ENCODE measurements at regions not wholly inside any gene's neighbourhood (a gene's known extent, or its start where the extent isn't known, plus 50 kb on each side); places are given as distances from the start of the nearest gene placed in this dataset.

- H4K8ac ChIP-seq (ENCODE audit: extremely low read depth, insufficient read depth, low read length) = no peak overlapping the region
- H3K79me1 ChIP-seq (ENCODE audit: low read depth, low read length) = no peaks in the 10 kb centered on the region
- FAIRE-seq (no peak), DNase-seq (ENCODE audit: low read depth in 1 of 2, low spot score in 2 of 2) (no peak)
- no peak overlapping the region for H3K23ac ChIP-seq (ENCODE audit: insufficient read length)
- H2BK120ac ChIP-seq (replicated peaks; ENCODE audit: low read depth, low read length) = no peak overlapping the region
- ChIA-PET POLR2A (ENCODE audit: partially characterized antibody) (no interaction called here), CTCF (ENCODE audit: partially characterized antibody) (no interaction called here)
- no peak overlapping the region for H3K18ac ChIP-seq (ENCODE audit: extremely low read depth, low read length)
- H4K91ac ChIP-seq (replicated peaks; ENCODE audit: insufficient read length, low read length) = no peak overlapping the region
- no peak overlapping the region for H3K56ac ChIP-seq (replicated peaks; ENCODE audit: insufficient read length, low read depth, low read length)
- H3K79me2 ChIP-seq (ENCODE audit: control insufficient read depth in 1 of 2, insufficient read depth in 2 of 2, low read length in 2 of 2) = no peaks in the 10 kb centered on the region
- no peak overlapping the region for H2AK5ac ChIP-seq (ENCODE audit: low read depth, low read length)
- H2BK5ac ChIP-seq (ENCODE audit: low read depth, low read length) = no peak overlapping the region
- H3K9ac ChIP-seq (replicated peaks in 1 of 4; ENCODE audit: extremely low read depth in 1 of 4, low read depth in 3 of 4, low read length in 3 of 4) = no peak overlapping the region
- no peaks in the 10 kb centered on the region for H3K4me1 ChIP-seq (replicated peaks in 1 of 4; ENCODE audit: control insufficient read depth in 3 of 4, insufficient read depth in 4 of 4, low read length in 3 of 4)
- no peak overlapping the region for H4K5ac ChIP-seq (ENCODE audit: insufficient read length, low read depth, low read length)
- no peak overlapping the region for H2BK15ac ChIP-seq (ENCODE audit: low read length)
- H2BK20ac ChIP-seq (ENCODE audit: low read length) = no peak overlapping the region
- H3K4me3 ChIP-seq (ENCODE audit: extremely low read depth in 1 of 4, insufficient read depth in 2 of 4, low read depth in 3 of 4, low read length in 4 of 4) = no peak overlapping the region
- H2BK12ac ChIP-seq (ENCODE audit: low read depth, low read length) = no peak overlapping the region
- no peak for TF ChIP-seq RFX5 (IDR thresholded peaks at IDR 0.05; ENCODE audit: borderline replicate concordance, low read depth, low read length)
- TF ChIP-seq ZNF274 (IDR thresholded peaks at IDR 0.05; ENCODE audit: borderline replicate concordance, extremely low read depth, low read length) = no peak
- no peak for TF ChIP-seq E2F6 (IDR thresholded peaks at IDR 0.05)
- no peak for TF ChIP-seq POU5F1 (IDR thresholded peaks at IDR 0.05; ENCODE audit: low read depth, low read length)
- no peak for TF ChIP-seq BCL11A (IDR thresholded peaks at IDR 0.05; ENCODE audit: low read depth in 2 of 2, low read length in 2 of 2)
- no peak for TF ChIP-seq CBX5 (IDR thresholded peaks at IDR 0.05; ENCODE audit: low read depth, low read length)
- no peak for TF ChIP-seq KDM4A (IDR thresholded peaks at IDR 0.05; ENCODE audit: low read depth, low read length, severe bottlenecking)
- H3K4me2 ChIP-seq (ENCODE audit: insufficient read depth in 1 of 2, low read depth in 2 of 2, low read length in 2 of 2) = no peak overlapping the region
- H3K4ac ChIP-seq (replicated peaks; ENCODE audit: insufficient read length, low read depth, low read length) = no peak overlapping the region
- H3K9me3 ChIP-seq (ENCODE audit: insufficient read depth in 2 of 2, low read depth in 1 of 2, low read length in 1 of 2) = peaks cover 17 to 23% of the 10 kb centered on the region in 2 experiments
- H3K36me3 ChIP-seq (ENCODE audit: control insufficient read depth in 2 of 4, insufficient read depth in 4 of 4, low read length in 3 of 4) = no peaks in the 10 kb centered on the region; a peak in 1 of 8 replicates
- WGBS, 2 experiments (ENCODE audit: extremely low coverage in 1 of 2, insufficient coverage in 1 of 2, insufficient read length in 1 of 2, insufficient replicate concordance in 2 of 2, low coverage in 1 of 2, low lambda C conversion rate in 2 of 2, missing lambda C conversion rate in 1 of 2) = 60% methylated on average over 2 of the region's 2 CpGs; no CpG with 5 or more reads in 1 of the 2 experiments
- no peaks in the 10 kb centered on the region for H3K23me2 ChIP-seq (ENCODE audit: low read depth, low read length)
- no peak overlapping the region for H3K14ac ChIP-seq (ENCODE audit: insufficient read length)
- H3K27ac ChIP-seq (ENCODE audit: low read depth, low read length) = no peak overlapping the region
- H3K27me3 ChIP-seq (replicated peaks in 1 of 4; ENCODE audit: control insufficient read depth in 3 of 4, extremely low read depth in 1 of 4, insufficient read depth in 3 of 4, low read length in 3 of 4) = no peaks in the 10 kb centered on the region
- no peak overlapping the region for H2AFZ ChIP-seq (ENCODE audit: low read length)
- no peaks in the 10 kb centered on the region for H4K20me1 ChIP-seq (replicated peaks in 1 of 2; ENCODE audit: control insufficient read depth in 1 of 2, insufficient read depth in 2 of 2, low read length in 2 of 2)
These were observed 746.1 kb upstream of the DDX18 start for GRCh38 chr2:117068371-117068770.
